T-helper 1 cell (primary cell): ENCODE measurements at regions not wholly inside any gene's neighbourhood (a gene's known extent, or its start where the extent isn't known, plus 50 kb on each side); places are given as distances from the start of the nearest gene placed in this dataset.
"Not testable (repeated sequence)": the region's sequence is repeated elsewhere in the genome, so short reads cannot be mapped to it uniquely, and the experiment has no call there.

Experiments
- DNase-seq, 5 donors: peaks; one replicate each; pipeline ENCODE4 v3.0.0-alpha.2; 2012 to 2020

GRCh38 chr4:72666910-72667309, 97.9 kb upstream of the ADAMTS3 start:
- no peak for DNase-seq

GRCh38 chr4:72665171-72665968, 96.3 kb upstream of the ADAMTS3 start:
- no peak for DNase-seq

- DNase-seq, result no peak
These were observed 94.8 kb upstream of the ADAMTS3 start for GRCh38 chr4:72663828-72664227.

- no peak for DNase-seq
These were observed 92.8 kb upstream of the ADAMTS3 start for GRCh38 chr4:72661830-72662229.

- DNase-seq, result no peak
These were observed 72.6 kb upstream of the ADAMTS3 start for GRCh38 chr4:72641611-72642010.

- not testable (repeated sequence) for DNase-seq
These were observed 67.8 kb upstream of the ADAMTS3 start for GRCh38 chr4:72636866-72637265.

- DNase-seq, result not testable (repeated sequence)
These were observed 66.9 kb upstream of the ADAMTS3 start for GRCh38 chr4:72635931-72636330.

GRCh38 chr4:72632253-72632652, 63.2 kb upstream of the ADAMTS3 start:
- DNase-seq, result not testable (repeated sequence)

- no peak for DNase-seq
These were observed 62.3 kb upstream of the ADAMTS3 start for GRCh38 chr4:72631296-72631695.

- DNase-seq, result no peak
These were observed 60.5 kb upstream of the ADAMTS3 start for GRCh38 chr4:72629540-72629939.

- DNase-seq, result no peak
These were observed 58.7 kb upstream of the ADAMTS3 start for GRCh38 chr4:72627723-72628122.
